ENCODE measurements at regions not wholly inside any gene's neighbourhood (a gene's known extent, or its start where the extent isn't known, plus 50 kb on each side); places are given as distances from the start of the nearest gene placed in this dataset.
A peak's percentile ranks its signal among the peaks of the same experiment; 100 is the strongest.
"Not testable (repeated sequence)": the region's sequence is repeated elsewhere in the genome, so short reads cannot be mapped to it uniquely, and the experiment has no call there.

GRCh38 chr16:21510869-21511255, 88.5 kb upstream of the METTL9 start:
- H3K4me3 Mint-ChIP-seq; H3K9me3 Mint-ChIP-seq; H3K27me3 Mint-ChIP-seq; intact Hi-C loops (cut with micrococcal nuclease): not testable (repeated sequence)
- H3K27ac Mint-ChIP-seq = peak overlapping the region; percentile 39
- peaks cover 64% of the 10 kb centered on the region for H3K4me1 Mint-ChIP-seq
- peak; percentile 61 for DNase-seq
- peaks cover 56% of the 10 kb centered on the region for H3K36me3 Mint-ChIP-seq (ENCODE audit: low read depth)

GRCh38 chr16:21511315-21512210, 87.8 kb upstream of the METTL9 start:
- intact Hi-C loops (cut with micrococcal nuclease); H3K27me3 Mint-ChIP-seq; H3K9me3 Mint-ChIP-seq; H3K4me3 Mint-ChIP-seq: not testable (repeated sequence)
- peak; percentile 64 for DNase-seq
- Mint-ChIP-seq H3K27ac (peak overlapping the region; percentile 69), H3K36me3 (ENCODE audit: low read depth) (peaks cover 58% of the 10 kb centered on the region), H3K4me1 (peaks cover 62% of the 10 kb centered on the region)

GRCh38 chr16:21512280-21513192, 86.8 kb upstream of the METTL9 start:
- H3K36me3 Mint-ChIP-seq (ENCODE audit: low read depth) = peaks cover 56% of the 10 kb centered on the region
- intact Hi-C loops (cut with micrococcal nuclease); H3K9me3 Mint-ChIP-seq; H3K27ac Mint-ChIP-seq; H3K4me3 Mint-ChIP-seq; H3K27me3 Mint-ChIP-seq: not testable (repeated sequence)
- peak; percentile 58 for DNase-seq
- peaks cover 60% of the 10 kb centered on the region for H3K4me1 Mint-ChIP-seq

- DNase-seq = peak; percentile 60
- H3K4me1 Mint-ChIP-seq = peaks cover 57% of the 10 kb centered on the region
- H3K27me3 Mint-ChIP-seq; H3K27ac Mint-ChIP-seq; H3K4me3 Mint-ChIP-seq; H3K9me3 Mint-ChIP-seq; intact Hi-C loops (cut with micrococcal nuclease): not testable (repeated sequence)
- peaks cover 54% of the 10 kb centered on the region for H3K36me3 Mint-ChIP-seq (ENCODE audit: low read depth)
Observed at GRCh38 chr16:21513337-21513741, 86.0 kb upstream of the METTL9 start.

GRCh38 chr16:21513812-21514473, 85.4 kb upstream of the METTL9 start:
- H3K9me3 Mint-ChIP-seq; H3K27me3 Mint-ChIP-seq; intact Hi-C loops (cut with micrococcal nuclease): not testable (repeated sequence)
- Mint-ChIP-seq H3K36me3 (ENCODE audit: low read depth) (peaks cover 56% of the 10 kb centered on the region), H3K4me3 (peak overlapping the region; percentile 28), H3K27ac (peak overlapping the region; percentile 69), H3K4me1 (peaks cover 53% of the 10 kb centered on the region)
- DNase-seq = peak; percentile 62

GRCh38 chr16:21514474-21514840, 84.9 kb upstream of the METTL9 start:
- H3K9me3 Mint-ChIP-seq; intact Hi-C loops (cut with micrococcal nuclease); H3K27me3 Mint-ChIP-seq: not testable (repeated sequence)
- peak; percentile 58 for DNase-seq
- H3K36me3 Mint-ChIP-seq (ENCODE audit: low read depth) = peaks cover 58% of the 10 kb centered on the region
- peak overlapping the region; percentile 69 for H3K27ac Mint-ChIP-seq
- H3K4me3 Mint-ChIP-seq = peak overlapping the region; percentile 28
- peaks cover 52% of the 10 kb centered on the region for H3K4me1 Mint-ChIP-seq

GRCh38 chr16:21516705-21517040, 82.7 kb upstream of the METTL9 start:
- DNase-seq; intact Hi-C loops (cut with micrococcal nuclease); H3K9me3 Mint-ChIP-seq; H3K27me3 Mint-ChIP-seq: not testable (repeated sequence)
- Mint-ChIP-seq H3K4me3 (peak overlapping the region; percentile 70), H3K27ac (peak overlapping the region; percentile 65), H3K36me3 (ENCODE audit: low read depth) (peaks cover 47% of the 10 kb centered on the region), H3K4me1 (peaks cover 41% of the 10 kb centered on the region)

- peak overlapping the region; percentile 98 for H3K4me3 Mint-ChIP-seq
- intact Hi-C loops (cut with micrococcal nuclease); H3K9me3 Mint-ChIP-seq; DNase-seq; H3K27me3 Mint-ChIP-seq: not testable (repeated sequence)
- H3K27ac Mint-ChIP-seq = peak overlapping the region; percentile 78
- H3K36me3 Mint-ChIP-seq (ENCODE audit: low read depth) = peaks cover 46% of the 10 kb centered on the region
- H3K4me1 Mint-ChIP-seq = peaks cover 40% of the 10 kb centered on the region
Observed at GRCh38 chr16:21517263-21517662, 82.1 kb upstream of the METTL9 start.

GRCh38 chr16:21519361-21520133, 79.8 kb upstream of the METTL9 start:
- H3K9me3 Mint-ChIP-seq, H3K27me3 Mint-ChIP-seq: not testable (repeated sequence)
- Mint-ChIP-seq H3K27ac (peak overlapping the region; percentile 99), H3K4me1 (peaks cover 27% of the 10 kb centered on the region), H3K36me3 (ENCODE audit: low read depth) (peaks cover 36% of the 10 kb centered on the region), H3K4me3 (peak overlapping the region; percentile 98)
- intact Hi-C loops (cut with micrococcal nuclease) = loop anchor here (1.0 to 10.0 kb wide), 3 partner anchors 35 to 435 kb away; partner anchors contain the start of genes METTL9 and UQCRC2
- DNase-seq = peak; percentile 81

- peak overlapping the region; percentile 98 for H3K4me3 Mint-ChIP-seq
- intact Hi-C loops (cut with micrococcal nuclease) = loop anchor here (1.0 to 10.0 kb wide), 2 partner anchors 79 to 434 kb away; partner anchors contain the start of genes METTL9 and UQCRC2
- peaks cover 32% of the 10 kb centered on the region for H3K36me3 Mint-ChIP-seq (ENCODE audit: low read depth)
- H3K4me1 Mint-ChIP-seq = peaks cover 23% of the 10 kb centered on the region
- not testable (repeated sequence) for H3K27me3 Mint-ChIP-seq, H3K9me3 Mint-ChIP-seq
- peak overlapping the region; percentile 99 for H3K27ac Mint-ChIP-seq
- DNase-seq = peak; percentile 100
Observed at GRCh38 chr16:21520134-21521047, 79.0 kb upstream of the METTL9 start.

GRCh38 chr16:21521048-21521389, 78.4 kb upstream of the METTL9 start:
- intact Hi-C loops (cut with micrococcal nuclease) = loop anchor here (10.0 kb wide), 1 partner anchor 434 kb away; the partner anchor contains the start of gene UQCRC2
- Mint-ChIP-seq H3K4me1 (peaks cover 17% of the 10 kb centered on the region), H3K36me3 (ENCODE audit: low read depth) (peaks cover 26% of the 10 kb centered on the region), H3K27ac (peak overlapping the region; percentile 55)
- H3K4me3 Mint-ChIP-seq, DNase-seq, H3K9me3 Mint-ChIP-seq, H3K27me3 Mint-ChIP-seq: not testable (repeated sequence)

- H3K4me3 Mint-ChIP-seq, H3K9me3 Mint-ChIP-seq, H3K27ac Mint-ChIP-seq, H3K27me3 Mint-ChIP-seq: not testable (repeated sequence)
- intact Hi-C loops (cut with micrococcal nuclease) = loop anchor here (10.0 kb wide), 1 partner anchor 433 kb away; the partner anchor contains the start of gene UQCRC2
- DNase-seq = peak; percentile 72
- peaks cover 17% of the 10 kb centered on the region for H3K4me1 Mint-ChIP-seq
- H3K36me3 Mint-ChIP-seq (ENCODE audit: low read depth) = peaks cover 23% of the 10 kb centered on the region
Observed at GRCh38 chr16:21521390-21522143, 77.8 kb upstream of the METTL9 start.
